Natural killer cell treated with Interleukin-12 subunit alpha and Interleukin-12 subunit beta and Interleukin-15 and Interleukin-18, amount 100 ng/mL, for 72 hours (primary cell): ENCODE measurements at regions not wholly inside any gene's neighbourhood (a gene's known extent, or its start where the extent isn't known, plus 50 kb on each side); places are given as distances from the start of the nearest gene placed in this dataset.

Experiments
- ATAC-seq, 2 donors: fragments of 150-1000 bp; cut with Tn5 transposase in 1 of 2; sonication (Bioruptor Pico), chemical (Tn5 transposase) in 1 of 2; 2 replicates each; pipeline ENCODE4 v1.10.0; 2021
- DNase-seq: peaks from one replicate; pipeline ENCODE4 v3.0.0; 2022; ENCODE audit warnings: low spot score
- H3K27ac Mint-ChIP-seq, 2 donors: 1 replicate in 1 of 2; 2 replicates in 1 of 2; pipeline ENCODE4 v1.8.0; 2022; ENCODE audit warnings: mixed read lengths in 2 of 2, mild to moderate bottlenecking in 1 of 2, moderate library complexity in 1 of 2
- H3K27me3 Mint-ChIP-seq, 2 donors: 1 replicate in 1 of 2; 2 replicates in 1 of 2; pipeline ENCODE4 v1.8.0; 2022; ENCODE audit warnings: mixed read lengths in 2 of 2
- H3K36me3 Mint-ChIP-seq: one replicate; pipeline ENCODE4 v1.8.0; 2022; ENCODE audit warnings: mixed read lengths
- H3K4me1 Mint-ChIP-seq, 2 donors: 1 replicate in 1 of 2; 2 replicates in 1 of 2; pipeline ENCODE4 v1.8.0; 2022; ENCODE audit warnings: low read depth in 2 of 2, mixed read lengths in 2 of 2, mild to moderate bottlenecking in 1 of 2
- H3K4me3 Mint-ChIP-seq: one replicate; pipeline ENCODE4 v1.8.0; 2022; ENCODE audit warnings: mixed read lengths
- H3K9me3 Mint-ChIP-seq: 2 replicates; pipeline ENCODE4 v1.8.0; 2022; ENCODE audit warnings: mixed read lengths

DNA sequence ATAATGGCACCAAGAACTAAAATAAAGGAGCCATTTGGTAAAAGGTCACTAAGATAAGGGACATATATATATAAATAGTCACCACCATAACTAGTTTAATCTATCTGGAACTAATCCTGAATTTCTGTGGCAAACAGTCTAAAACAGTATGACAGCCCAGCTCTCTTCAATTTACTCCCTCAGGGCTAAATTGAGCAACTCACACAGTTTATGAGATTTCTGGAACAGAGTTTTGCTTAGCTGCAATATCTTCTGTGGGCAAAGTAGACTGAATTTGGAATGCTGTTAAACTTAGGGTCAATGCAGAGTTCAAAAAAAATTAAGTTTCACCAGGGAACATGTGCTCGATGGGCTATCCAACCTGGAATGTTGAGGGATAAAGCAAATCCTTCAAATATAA, 70.1 kb upstream of the VEPH1 start:
- H3K4me1 Mint-ChIP-seq, result no peaks in the 10 kb centered on the region
- H3K27me3 Mint-ChIP-seq, result peaks cover 0 to 7% of the 10 kb centered on the region in 2 donors
- H3K4me3 Mint-ChIP-seq, result no peak overlapping the region
- no peaks in the 10 kb centered on the region for H3K9me3 Mint-ChIP-seq
- no peaks in the 10 kb centered on the region for H3K36me3 Mint-ChIP-seq
- DNase-seq (no peak), ATAC-seq (no peak)
- no peak overlapping the region for H3K27ac Mint-ChIP-seq

DNA sequence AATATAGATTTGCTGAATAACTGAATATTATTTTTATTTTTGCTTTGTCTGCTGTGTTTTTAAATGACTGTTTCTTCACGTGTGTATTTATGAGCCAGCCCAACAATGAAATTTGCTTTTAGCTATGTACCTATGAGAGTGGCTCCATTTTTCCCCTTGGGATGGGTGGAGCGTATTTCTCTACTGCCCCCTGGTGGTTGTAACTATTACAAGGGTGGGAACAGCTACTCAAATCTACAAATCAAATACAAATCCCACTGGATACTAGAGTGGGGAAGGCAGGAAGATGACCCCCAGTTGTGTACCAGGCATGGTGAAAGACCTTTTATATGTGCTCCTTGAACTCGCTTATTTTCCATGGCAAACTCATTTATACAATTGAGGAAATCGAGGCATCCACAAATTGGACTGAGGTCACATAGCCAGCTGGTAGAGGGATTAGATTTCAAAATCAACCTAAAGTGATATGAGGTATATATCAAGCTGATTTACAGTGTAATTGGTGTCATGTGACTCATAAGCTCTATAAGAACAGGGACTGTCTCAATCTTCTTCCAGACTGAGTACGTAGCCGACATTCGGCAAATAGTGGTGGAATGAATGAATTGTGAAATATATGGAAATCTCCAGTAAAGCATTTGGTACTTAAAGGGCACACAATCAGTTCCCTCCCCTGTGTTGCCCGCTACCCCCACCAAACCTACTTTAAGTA, 69.5 kb upstream of the VEPH1 start:
- Mint-ChIP-seq H3K4me1 (no peaks in the 10 kb centered on the region), H3K4me3 (no peak overlapping the region), H3K27ac (no peak overlapping the region), H3K9me3 (no peaks in the 10 kb centered on the region), H3K27me3 (peaks cover 0 to 7% of the 10 kb centered on the region in 2 donors), H3K36me3 (no peaks in the 10 kb centered on the region)
- no peak for DNase-seq
- no peak for ATAC-seq

DNA sequence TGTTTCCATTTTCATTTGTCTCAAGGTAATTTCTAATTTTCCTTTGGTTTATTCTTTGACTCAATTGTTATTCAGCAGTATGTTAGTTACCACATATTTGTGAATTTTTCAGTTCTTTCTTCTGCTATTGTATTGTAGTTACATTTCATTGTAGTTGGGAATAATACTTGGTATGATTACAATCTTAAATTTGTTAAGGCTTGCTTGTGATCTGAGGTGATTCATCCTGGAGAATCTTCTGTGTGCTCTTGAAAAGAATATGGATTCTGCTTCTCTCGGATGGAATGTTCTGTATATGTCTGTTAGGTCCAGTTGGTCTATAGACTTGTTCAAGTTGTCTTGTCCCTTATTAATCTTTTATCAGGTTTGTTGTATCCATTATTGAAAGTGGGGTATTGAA, 63.4 kb upstream of the VEPH1 start:
- Mint-ChIP-seq H3K27me3 (no peaks in the 10 kb centered on the region), H3K4me1 (no peaks in the 10 kb centered on the region), H3K27ac (no peak overlapping the region), H3K36me3 (peaks cover 5% of the 10 kb centered on the region), H3K4me3 (no peak overlapping the region), H3K9me3 (peaks cover 5% of the 10 kb centered on the region)
- no peak for DNase-seq
- no peak for ATAC-seq

DNA sequence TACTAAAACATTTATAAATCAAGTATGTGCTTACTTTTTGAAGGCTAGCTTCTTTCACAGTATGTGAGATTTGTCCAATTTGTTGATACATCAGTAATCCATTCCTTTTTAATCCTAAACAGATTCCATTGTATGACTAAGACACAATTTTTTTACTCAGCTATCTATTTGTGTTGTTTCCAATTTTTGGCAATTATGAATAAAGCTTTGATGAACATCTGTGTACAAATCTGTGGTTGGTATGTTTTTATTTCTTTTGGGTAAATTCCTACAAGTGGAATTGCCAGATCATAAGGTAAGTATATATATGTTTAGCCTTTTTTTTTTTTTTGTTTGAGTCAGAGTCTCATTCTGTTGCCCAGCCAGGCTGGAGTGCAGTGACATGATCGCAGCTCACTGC, 56.2 kb upstream of the VEPH1 start:
- peaks cover 6% of the 10 kb centered on the region for H3K9me3 Mint-ChIP-seq
- no peak overlapping the region for H3K4me3 Mint-ChIP-seq
- ATAC-seq (no peak), DNase-seq (no peak)
- no peaks in the 10 kb centered on the region for H3K4me1 Mint-ChIP-seq
- H3K27ac Mint-ChIP-seq, result no peak overlapping the region
- peaks cover 3% of the 10 kb centered on the region for H3K36me3 Mint-ChIP-seq
- H3K27me3 Mint-ChIP-seq, result peaks cover 0 to 13% of the 10 kb centered on the region in 2 donors
